ENCODE measurements at regions not wholly inside any gene's neighbourhood (a gene's known extent, or its start where the extent isn't known, plus 50 kb on each side); places are given as distances from the start of the nearest gene placed in this dataset.
"Not testable (repeated sequence)": the region's sequence is repeated elsewhere in the genome, so short reads cannot be mapped to it uniquely, and the experiment has no call there.

DNA sequence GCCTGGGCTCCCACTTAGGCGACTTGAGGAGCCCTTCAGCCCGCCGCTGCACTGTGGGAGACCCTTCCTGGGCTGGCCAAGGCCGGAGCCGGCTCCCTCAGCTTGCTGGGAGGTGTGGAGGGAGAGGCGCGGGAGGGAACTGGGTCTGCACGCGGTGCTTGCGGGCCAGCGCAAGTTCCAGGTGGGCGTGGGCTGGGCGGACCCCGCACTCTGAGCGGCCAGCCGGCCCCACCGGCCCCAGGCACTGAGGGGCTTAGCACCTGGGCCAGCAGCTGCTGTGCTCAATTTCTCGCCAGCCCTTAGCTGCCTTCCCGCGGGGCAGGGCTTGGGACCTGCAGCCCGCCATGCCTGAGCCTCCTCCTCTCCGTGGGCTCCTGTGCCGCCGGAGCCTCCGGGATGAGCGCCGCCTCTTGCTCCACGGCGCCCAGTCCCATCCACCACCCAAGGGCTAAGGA, 946.3 kb downstream of the IPMK start:
- CTCF ChIA-PET; H3K4me1 Mint-ChIP-seq; H3K27me3 Mint-ChIP-seq; H3K27ac Mint-ChIP-seq; H3K4me3 Mint-ChIP-seq; H3K9me3 Mint-ChIP-seq; DNase-seq; H3K36me3 Mint-ChIP-seq (ENCODE audit: low read depth); POLR2A ChIA-PET: not testable (repeated sequence)

DNA sequence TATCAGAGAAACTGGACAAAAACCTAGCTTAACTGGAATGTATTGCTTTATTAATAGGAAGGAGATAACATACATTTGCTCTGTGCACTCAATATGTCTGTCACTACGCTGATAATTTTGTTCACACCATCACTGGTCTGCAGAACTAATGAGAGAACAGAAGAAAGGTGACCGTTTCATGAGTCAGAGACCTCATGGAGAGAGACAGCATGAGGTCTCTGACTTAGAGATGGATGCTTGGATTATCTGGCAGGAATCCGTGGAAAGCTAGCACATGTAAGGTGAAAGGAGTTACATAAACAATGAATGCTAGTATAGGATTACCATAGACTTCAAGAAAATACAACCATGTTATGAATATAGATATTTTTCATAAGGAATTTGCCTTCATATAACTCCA, 947.3 kb downstream of the IPMK start:
- H3K9me3 Mint-ChIP-seq, result peaks cover 4% of the 10 kb centered on the region
- no peak overlapping the region for H3K27ac Mint-ChIP-seq
- no peaks in the 10 kb centered on the region for H3K4me1 Mint-ChIP-seq
- no peak overlapping the region for H3K4me3 Mint-ChIP-seq
- CTCF ChIA-PET, result no interaction called here
- POLR2A ChIA-PET, result no interaction called here
- no peaks in the 10 kb centered on the region for H3K36me3 Mint-ChIP-seq (ENCODE audit: low read depth)
- DNase-seq, result no peak
- H3K27me3 Mint-ChIP-seq, result no peaks in the 10 kb centered on the region

DNA sequence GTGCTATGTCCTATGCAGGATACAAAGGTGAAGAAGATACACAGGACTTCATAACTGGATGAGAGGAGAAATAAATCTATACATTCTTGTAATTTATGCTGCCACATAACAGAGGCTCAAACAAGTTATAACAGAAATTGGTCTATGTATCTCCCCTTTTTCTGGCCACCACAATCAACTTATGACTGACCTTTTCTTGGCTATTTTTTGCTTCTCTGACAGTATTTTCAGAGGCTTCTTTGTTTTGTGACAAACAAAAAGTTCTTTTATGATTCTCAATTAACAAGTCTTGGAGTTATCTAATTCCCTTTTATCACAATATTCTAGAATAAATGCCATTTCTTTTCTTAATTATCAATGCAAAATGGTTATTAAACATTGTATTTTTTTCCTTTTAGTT, 953.0 kb upstream of the ZWINT start:
- Mint-ChIP-seq H3K4me1 (no peaks in the 10 kb centered on the region), H3K9me3 (no peaks in the 10 kb centered on the region), H3K4me3 (no peak overlapping the region), H3K27me3 (no peaks in the 10 kb centered on the region), H3K36me3 (ENCODE audit: low read depth) (no peaks in the 10 kb centered on the region), H3K27ac (no peak overlapping the region)
- POLR2A ChIA-PET, result no interaction called here
- no peak for DNase-seq
- CTCF ChIA-PET, result no interaction called here

DNA sequence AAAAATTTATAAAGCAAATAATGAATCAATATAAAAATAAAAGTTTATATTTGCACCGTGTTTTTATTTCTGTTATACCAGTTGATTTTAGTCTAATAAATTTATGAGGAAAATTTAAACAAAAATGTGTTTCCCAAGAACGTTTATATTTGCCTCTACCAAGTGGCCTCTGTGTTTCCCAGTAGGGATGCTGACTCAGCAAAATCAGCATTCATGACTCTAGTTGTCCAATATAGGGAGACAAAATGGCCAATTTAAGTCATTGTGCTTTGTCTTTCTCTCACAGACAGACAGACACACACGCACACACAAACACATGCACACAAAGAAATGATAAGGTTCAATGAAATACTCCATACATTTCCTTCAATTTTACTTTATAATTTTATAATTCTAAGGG, 942.5 kb upstream of the ZWINT start:
- Mint-ChIP-seq H3K27me3 (no peaks in the 10 kb centered on the region), H3K36me3 (ENCODE audit: low read depth) (no peaks in the 10 kb centered on the region), H3K4me3 (no peak overlapping the region), H3K27ac (no peak overlapping the region), H3K4me1 (no peaks in the 10 kb centered on the region), H3K9me3 (peaks cover 3% of the 10 kb centered on the region)
- ChIA-PET CTCF (no interaction called here), POLR2A (no interaction called here)
- no peak for DNase-seq

DNA sequence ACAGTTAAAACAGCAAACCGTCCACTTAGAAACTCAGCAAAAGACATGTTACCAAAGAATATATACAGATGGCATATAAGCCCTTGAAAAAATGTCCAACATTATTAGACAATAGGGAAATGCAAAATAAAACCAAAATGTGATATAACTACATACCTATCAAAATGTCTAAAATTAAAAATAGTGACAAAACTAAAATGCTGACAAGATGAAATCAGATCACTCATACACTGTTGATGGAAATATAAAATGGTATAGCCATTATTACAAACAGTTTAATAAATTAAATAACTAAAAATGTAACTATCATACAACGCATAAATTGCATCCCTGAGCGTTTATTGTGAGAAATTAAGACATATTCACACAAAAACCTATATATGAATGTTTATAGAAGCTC, 939.7 kb upstream of the ZWINT start:
- CTCF ChIA-PET, result no interaction called here
- POLR2A ChIA-PET, result no interaction called here
- H3K27me3 Mint-ChIP-seq, result no peaks in the 10 kb centered on the region

DNA sequence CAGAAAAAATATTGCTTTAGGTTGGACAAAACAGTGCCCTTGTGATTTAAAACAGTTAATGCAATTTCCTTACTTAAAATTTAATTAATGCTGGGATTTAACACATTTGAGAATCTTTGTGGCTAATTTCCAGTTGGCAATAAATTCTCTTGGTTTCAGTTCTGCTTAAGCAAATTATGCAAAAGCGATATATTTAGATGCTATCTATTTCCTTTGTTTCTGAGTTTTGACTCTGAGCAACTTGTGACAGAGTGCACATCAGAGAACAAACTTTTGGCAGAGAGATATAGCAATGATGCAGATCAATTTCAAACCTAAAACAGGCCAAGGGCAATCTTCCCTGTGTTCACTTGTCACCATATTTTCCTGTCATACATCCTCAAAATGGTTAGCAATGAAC, 933.6 kb upstream of the ZWINT start:
- Mint-ChIP-seq H3K4me1 (no peaks in the 10 kb centered on the region), H3K27me3 (no peaks in the 10 kb centered on the region), H3K4me3 (no peak overlapping the region), H3K27ac (no peak overlapping the region), H3K9me3 (peaks cover 4% of the 10 kb centered on the region), H3K36me3 (ENCODE audit: low read depth) (no peaks in the 10 kb centered on the region)
- POLR2A ChIA-PET, result no interaction called here
- CTCF ChIA-PET, result no interaction called here
- no peak for DNase-seq

More for the DNA sequence above, 939.7 kb upstream of the ZWINT start:
- DNase-seq, result no peak
- no peaks in the 10 kb centered on the region for H3K4me1 Mint-ChIP-seq
- H3K27ac Mint-ChIP-seq, result no peak overlapping the region
- H3K4me3 Mint-ChIP-seq, result no peak overlapping the region
- no peaks in the 10 kb centered on the region for H3K9me3 Mint-ChIP-seq
- no peaks in the 10 kb centered on the region for H3K36me3 Mint-ChIP-seq (ENCODE audit: low read depth)

DNA sequence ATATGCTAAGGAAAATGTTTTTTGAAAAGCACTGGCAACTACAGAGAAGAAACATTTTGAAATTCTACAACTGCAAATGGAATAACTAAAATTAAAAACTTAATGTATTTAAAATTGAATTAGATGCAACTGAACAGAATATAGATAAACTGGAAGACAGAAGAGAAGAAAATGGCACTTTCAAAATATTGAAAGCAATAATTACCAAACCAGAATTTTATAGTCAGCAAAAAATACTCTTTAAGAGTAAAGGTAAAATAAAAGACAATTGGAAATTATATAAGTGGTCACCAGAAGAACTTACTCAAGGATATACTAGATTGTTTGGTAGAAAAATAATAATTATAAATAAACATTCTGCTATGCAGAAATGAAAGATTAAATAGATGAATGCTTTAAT, 927.7 kb upstream of the ZWINT start:
- H3K36me3 Mint-ChIP-seq (ENCODE audit: low read depth), result no peaks in the 10 kb centered on the region
- CTCF ChIA-PET, result no interaction called here
- peaks cover 4% of the 10 kb centered on the region for H3K9me3 Mint-ChIP-seq
- DNase-seq, result no peak
- H3K27ac Mint-ChIP-seq, result no peak overlapping the region
- no peaks in the 10 kb centered on the region for H3K27me3 Mint-ChIP-seq
- POLR2A ChIA-PET, result no interaction called here
- H3K4me3 Mint-ChIP-seq, result no peak overlapping the region
- H3K4me1 Mint-ChIP-seq, result no peaks in the 10 kb centered on the region

DNA sequence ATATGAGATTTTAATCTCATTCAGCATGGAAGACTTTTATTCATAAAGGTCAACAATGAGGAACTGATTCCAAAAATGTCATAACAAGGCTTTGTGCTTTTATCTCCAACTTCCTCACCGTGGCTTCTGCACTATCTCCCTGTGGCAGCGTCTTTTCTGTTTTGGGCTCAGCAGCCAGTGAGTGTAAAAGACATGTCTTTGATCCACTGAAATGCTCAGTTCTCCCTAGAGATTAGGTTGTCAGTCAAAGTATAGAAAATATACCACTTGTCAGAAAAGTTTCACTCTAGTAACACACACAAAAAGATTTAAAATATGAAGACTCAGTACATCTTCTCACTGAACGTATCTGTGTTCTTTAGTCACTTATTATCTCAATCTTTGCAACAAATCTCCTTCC, 901.8 kb upstream of the ZWINT start:
- Mint-ChIP-seq H3K4me3 (no peak overlapping the region), H3K9me3 (peaks cover 11% of the 10 kb centered on the region), H3K27ac (no peak overlapping the region), H3K27me3 (no peaks in the 10 kb centered on the region), H3K4me1 (no peaks in the 10 kb centered on the region), H3K36me3 (ENCODE audit: low read depth) (no peaks in the 10 kb centered on the region)
- ChIA-PET CTCF (no interaction called here), POLR2A (no interaction called here)
- no peak for DNase-seq

DNA sequence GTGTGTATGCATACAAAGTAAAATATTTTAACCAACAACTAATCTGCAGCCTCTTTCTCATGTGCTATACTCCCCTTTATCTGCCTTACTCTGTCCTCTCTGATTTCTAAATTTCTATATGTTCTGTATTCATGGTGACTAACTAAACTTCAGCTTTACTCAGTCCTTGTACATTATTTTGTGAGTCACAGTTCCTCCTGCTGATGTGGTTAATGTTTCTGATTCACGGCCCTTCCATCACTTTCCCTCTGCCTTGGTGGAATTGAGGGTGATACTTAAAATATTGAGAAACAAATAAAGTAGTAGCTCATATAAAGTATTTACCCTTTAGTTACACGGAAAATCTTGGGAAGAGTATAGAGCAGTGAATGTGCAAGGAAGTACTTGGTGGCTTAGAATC, 899.1 kb upstream of the ZWINT start:
- ChIA-PET POLR2A (no interaction called here), CTCF (no interaction called here)
- H3K4me1 Mint-ChIP-seq, result no peaks in the 10 kb centered on the region
- no peak overlapping the region for H3K27ac Mint-ChIP-seq
- H3K4me3 Mint-ChIP-seq, result no peak overlapping the region
- no peaks in the 10 kb centered on the region for H3K27me3 Mint-ChIP-seq
- DNase-seq, result no peak
- H3K36me3 Mint-ChIP-seq (ENCODE audit: low read depth), result no peaks in the 10 kb centered on the region
- H3K9me3 Mint-ChIP-seq, result peaks cover 19% of the 10 kb centered on the region

DNA sequence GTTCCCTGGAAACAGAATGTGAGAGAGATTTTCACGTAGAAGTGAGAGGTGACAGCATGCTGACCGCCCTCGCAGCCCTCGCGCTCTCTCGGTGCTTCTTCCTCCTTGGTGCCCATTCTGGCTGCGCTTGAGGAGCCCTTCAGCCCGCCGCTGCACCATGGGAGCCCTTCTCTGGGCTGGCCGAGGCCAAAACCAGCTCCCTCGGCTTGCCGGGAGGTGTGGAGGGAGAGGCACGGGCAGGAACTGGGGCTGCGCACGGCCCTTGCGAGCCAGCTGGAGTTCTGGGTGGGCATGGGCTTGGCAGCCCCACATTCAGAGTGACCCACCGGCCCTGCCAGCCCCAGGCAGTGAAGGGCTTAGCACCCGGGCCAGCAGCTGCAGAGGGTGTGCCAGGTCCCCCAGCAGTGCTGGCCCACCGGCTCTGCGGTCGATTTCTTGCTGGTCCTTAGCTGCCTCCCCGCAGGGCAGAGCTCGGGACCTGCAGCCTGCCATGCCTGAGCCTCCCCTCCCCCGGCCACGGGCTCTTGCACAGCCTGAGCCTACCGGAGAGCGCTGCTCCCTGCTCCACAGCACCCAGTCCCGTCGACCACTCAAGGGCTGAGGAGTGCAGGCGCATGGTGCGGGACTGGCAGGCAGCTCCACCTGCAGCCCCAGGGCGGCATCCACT, 888.7 kb upstream of the ZWINT start:
- no peak overlapping the region for H3K4me3 Mint-ChIP-seq
- ChIA-PET CTCF (no interaction called here), POLR2A (no interaction called here)
- H3K27me3 Mint-ChIP-seq, result no peaks in the 10 kb centered on the region
- no peaks in the 10 kb centered on the region for H3K36me3 Mint-ChIP-seq (ENCODE audit: low read depth)
- no peak overlapping the region for H3K27ac Mint-ChIP-seq
- DNase-seq, result no peak
- no peaks in the 10 kb centered on the region for H3K4me1 Mint-ChIP-seq
- peaks cover 13% of the 10 kb centered on the region for H3K9me3 Mint-ChIP-seq

DNA sequence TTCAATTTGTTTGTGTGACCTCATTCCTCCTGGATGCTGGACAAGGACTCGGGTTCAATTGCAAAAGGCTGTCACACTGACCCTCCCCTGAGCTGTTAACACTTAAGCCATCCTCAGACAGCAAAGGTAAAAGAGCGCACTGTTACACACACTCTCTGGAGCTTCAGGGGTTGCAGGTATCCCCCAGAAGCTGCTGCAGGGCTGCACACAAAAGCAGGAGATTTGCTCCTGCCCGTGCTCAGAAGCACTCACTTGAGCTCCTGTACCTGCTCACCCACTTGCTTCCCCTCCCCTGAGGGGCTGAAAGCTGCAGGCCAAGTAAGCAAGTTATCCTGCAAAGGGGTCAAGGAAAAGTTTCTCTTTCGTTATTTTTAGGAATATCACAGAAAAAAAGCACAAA, 886.2 kb upstream of the ZWINT start:
- H3K36me3 Mint-ChIP-seq (ENCODE audit: low read depth), result no peaks in the 10 kb centered on the region
- ChIA-PET POLR2A (no interaction called here), CTCF (no interaction called here)
- peaks cover 13% of the 10 kb centered on the region for H3K9me3 Mint-ChIP-seq
- no peak for DNase-seq
- no peak overlapping the region for H3K4me3 Mint-ChIP-seq
- H3K4me1 Mint-ChIP-seq, result no peaks in the 10 kb centered on the region
- no peak overlapping the region for H3K27ac Mint-ChIP-seq
- no peaks in the 10 kb centered on the region for H3K27me3 Mint-ChIP-seq

DNA sequence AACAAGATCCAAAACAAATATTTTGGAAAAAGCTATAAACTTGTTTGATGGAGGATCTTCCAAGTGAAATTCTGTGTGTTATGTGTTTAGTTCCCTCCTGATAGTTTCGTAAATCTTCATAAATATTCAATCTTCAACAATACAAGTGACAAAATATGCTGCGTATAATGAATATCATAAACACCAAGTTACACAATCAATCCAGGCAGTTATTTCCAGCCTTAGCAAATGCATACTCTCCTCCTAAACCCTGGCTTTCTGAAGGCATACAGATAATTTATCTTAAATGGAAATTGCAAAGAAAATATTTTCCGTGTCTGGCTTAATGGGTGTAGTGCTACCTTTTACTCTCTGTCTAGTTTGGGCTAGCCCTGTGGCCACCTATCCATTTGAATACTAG, 864.9 kb upstream of the ZWINT start:
- no peak for DNase-seq
- ChIA-PET CTCF (no interaction called here), POLR2A (no interaction called here)
- Mint-ChIP-seq H3K4me1 (no peaks in the 10 kb centered on the region), H3K27ac (no peak overlapping the region), H3K9me3 (peaks cover 8% of the 10 kb centered on the region), H3K27me3 (no peaks in the 10 kb centered on the region), H3K36me3 (ENCODE audit: low read depth) (no peaks in the 10 kb centered on the region), H3K4me3 (no peak overlapping the region)

DNA sequence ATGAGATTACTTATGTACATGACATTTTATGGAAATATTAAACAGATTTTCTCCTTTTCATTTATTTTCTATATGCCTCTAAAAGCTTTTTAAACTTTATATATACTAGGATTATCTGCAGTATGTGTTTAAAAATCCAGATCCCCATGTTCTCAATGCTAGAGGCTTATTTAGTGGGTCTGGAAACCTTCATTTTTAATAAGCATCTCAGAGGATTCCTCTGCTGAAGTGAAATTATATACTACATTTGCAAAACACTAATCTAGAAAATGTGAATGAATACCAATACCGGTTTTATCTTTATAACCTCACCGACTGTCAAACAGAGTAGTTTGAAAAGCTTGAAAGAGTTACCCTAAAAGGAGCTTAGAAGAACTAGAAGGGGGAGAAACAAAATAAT, 863.8 kb upstream of the ZWINT start:
- CTCF ChIA-PET, result no interaction called here
- no peaks in the 10 kb centered on the region for H3K27me3 Mint-ChIP-seq
- no peaks in the 10 kb centered on the region for H3K4me1 Mint-ChIP-seq
- H3K9me3 Mint-ChIP-seq, result peaks cover 2% of the 10 kb centered on the region
- no peak for DNase-seq
- POLR2A ChIA-PET, result no interaction called here
- H3K4me3 Mint-ChIP-seq, result no peak overlapping the region
- no peak overlapping the region for H3K27ac Mint-ChIP-seq
- H3K36me3 Mint-ChIP-seq (ENCODE audit: low read depth), result no peaks in the 10 kb centered on the region

DNA sequence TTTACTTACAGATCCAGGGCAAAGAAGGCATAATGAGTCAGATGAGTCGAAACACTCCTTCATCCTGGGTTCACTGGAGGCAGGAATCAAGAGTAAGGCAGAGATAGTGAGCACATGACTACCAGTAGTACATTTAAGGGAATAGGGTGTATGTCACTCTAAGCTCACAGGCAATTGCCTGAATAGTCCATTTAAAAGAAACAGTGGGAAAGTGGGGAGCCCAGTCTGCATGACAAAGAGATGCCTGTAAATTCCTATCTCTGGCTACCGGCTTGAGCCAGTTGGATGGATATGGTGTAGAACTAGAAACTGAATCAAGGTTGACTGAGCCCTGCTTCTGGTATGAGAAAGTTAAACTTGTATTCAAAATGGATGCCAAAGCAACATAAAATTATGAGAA, 861.5 kb upstream of the ZWINT start:
- no peaks in the 10 kb centered on the region for H3K36me3 Mint-ChIP-seq (ENCODE audit: low read depth)
- H3K27ac Mint-ChIP-seq, result no peak overlapping the region
- DNase-seq, result no peak
- H3K4me1 Mint-ChIP-seq, result no peaks in the 10 kb centered on the region
- no peak overlapping the region for H3K4me3 Mint-ChIP-seq
- no peaks in the 10 kb centered on the region for H3K27me3 Mint-ChIP-seq
- ChIA-PET CTCF (no interaction called here), POLR2A (no interaction called here)
- H3K9me3 Mint-ChIP-seq, result no peaks in the 10 kb centered on the region

DNA sequence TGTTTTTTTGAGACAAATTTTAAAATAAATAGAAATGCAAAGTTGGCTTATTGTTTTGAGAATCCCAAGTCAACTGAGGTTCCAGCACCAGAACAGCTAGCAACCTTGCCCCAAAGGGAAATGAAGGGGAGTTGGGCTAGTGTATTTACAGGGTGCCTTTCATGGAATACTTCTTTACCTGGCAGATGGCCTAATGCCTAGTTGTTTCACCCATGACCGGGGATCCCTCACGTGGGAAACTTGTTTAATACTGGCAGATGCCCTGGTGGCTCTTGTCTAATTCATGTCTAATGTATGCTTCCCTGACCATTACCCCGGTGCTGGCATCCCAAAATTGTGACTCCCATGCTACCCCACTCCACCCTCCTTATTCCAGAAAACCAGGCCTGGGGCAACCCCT, 861.1 kb upstream of the ZWINT start:
- Mint-ChIP-seq H3K36me3 (ENCODE audit: low read depth) (no peaks in the 10 kb centered on the region), H3K27me3 (no peaks in the 10 kb centered on the region), H3K9me3 (no peaks in the 10 kb centered on the region), H3K4me1 (no peaks in the 10 kb centered on the region), H3K4me3 (no peak overlapping the region), H3K27ac (no peak overlapping the region)
- DNase-seq, result no peak
- CTCF ChIA-PET, result no interaction called here
- POLR2A ChIA-PET, result no interaction called here
